Panc1 (cell line): ENCODE measurements at regions not wholly inside any gene's neighbourhood (a gene's known extent, or its start where the extent isn't known, plus 50 kb on each side); places are given as distances from the start of the nearest gene placed in this dataset.

Source experiments
- ATAC-seq: fragments of 200-7000 bp; cut with Tn5 transposase; 2 replicates; pipeline ENCODE4 v1.9.1; 2020; ENCODE audit warnings: mild to moderate bottlenecking, moderate library complexity
- BruUV-seq: library from RNA; stranded (reverse); fragments of 400-500 nt; replicated peaks from 2 replicates; lab custom pipeline; 2021; lab: Mats Ljungman, UMichigan
- CTCF ChIA-PET: fragments of 300-600 bp; sonication (Branson Sonifier 250); formaldehyde crosslinking; loops from one replicate; lab custom pipeline; 2022; ENCODE audit warnings: antibody characterized with exemption; lab: Charles Lee
- POLR2A ChIA-PET: fragments of 300-600 bp; sonication (Branson Sonifier 250); formaldehyde crosslinking; loops from one replicate; lab custom pipeline; 2022; ENCODE audit warnings: antibody characterized with exemption; lab: Charles Lee
- DNase-seq: peaks from one replicate; pipeline ENCODE4 v3.0.0-alpha.2; 2010; ENCODE audit warnings: low read depth, low spot score
- H3K27ac ChIP-seq: 2 replicates; pipeline ENCODE4 v1.5.1; 2011; ENCODE audit warnings: mild to moderate bottlenecking, low read length, inconsistent platforms
- H3K27me3 ChIP-seq: fragments of 200-500 bp; sonication (Bioruptor generic); 2 replicates; pipeline ENCODE4 v1.6.0; 2014; ENCODE audit warnings: low read length, inconsistent platforms; ENCODE audit not compliant: control insufficient read depth, insufficient read depth
- H3K36me3 ChIP-seq: fragments of 200-500 bp; sonication (Bioruptor generic); 2 replicates; pipeline ENCODE4 v1.5.1; 2014; ENCODE audit warnings: inconsistent platforms, mild to moderate bottlenecking, low read length, moderate library complexity; ENCODE audit not compliant: control insufficient read depth, insufficient read depth
- H3K4me1 ChIP-seq: 2 replicates; pipeline ENCODE4 v1.5.1; 2011; ENCODE audit warnings: inconsistent platforms, mild to moderate bottlenecking, low read length, moderate library complexity; ENCODE audit not compliant: control insufficient read depth, insufficient read depth
- H3K4me3 ChIP-seq, 2 experiments: 2 replicates each; pipeline ENCODE4 v1.5.1; 2011 to 2012; ENCODE audit warnings: low read depth in 2 of 2, low read length in 2 of 2, mild to moderate bottlenecking in 2 of 2, inconsistent platforms in 1 of 2, moderate library complexity in 1 of 2
- H3K9me3 ChIP-seq: fragments of 200-500 bp; sonication (Bioruptor generic); 2 replicates; pipeline ENCODE4 v1.5.1; 2014; ENCODE audit warnings: low read depth, mild to moderate bottlenecking, inconsistent platforms, low read length, moderate library complexity; ENCODE audit not compliant: control insufficient read depth, insufficient read depth
- CTCF ChIP-seq: fragments of 450-650 bp; IDR thresholded peaks from 2 replicates; pipeline ENCODE4 v1.5.1; 2017; ENCODE audit warnings: mild to moderate bottlenecking
- POLR2AphosphoS5 ChIP-seq: IDR thresholded peaks from 2 replicates; pipeline ENCODE4 v1.6.1; 2012; ENCODE audit warnings: mild to moderate bottlenecking, low read depth, low read length, moderate library complexity
- REST ChIP-seq, 2 experiments: IDR thresholded peaks; 2 replicates each; pipeline ENCODE4 v1.6.1; 2011 to 2012; ENCODE audit warnings: low read depth in 2 of 2, control low read depth in 1 of 2, low read length in 1 of 2, mild to moderate bottlenecking in 1 of 2, moderate library complexity in 1 of 2; ENCODE audit not compliant: insufficient read depth in 1 of 2
- SIN3A ChIP-seq: IDR thresholded peaks from 2 replicates; pipeline ENCODE4 v1.6.1; 2012; ENCODE audit warnings: low read depth, mild to moderate bottlenecking, low read length, moderate library complexity, borderline replicate concordance; ENCODE audit not compliant: insufficient read depth
- TCF7L2 ChIP-seq: IDR thresholded peaks from 2 replicates; pipeline ENCODE4 v1.6.1; 2011; ENCODE audit warnings: mild to moderate bottlenecking, low read depth, low read length, inconsistent platforms
- in situ Hi-C: cut with HindIII; loops from 2 replicates; pipeline ENCODE4 v1.10.0; 2016; ENCODE audit warnings: low sequenced_read_pairs, low pct_unique_long_range_greater_than_20kb
- intact Hi-C: fragments of 100-400 bp; cut with micrococcal nuclease; formaldehyde crosslinking; loops from one replicate; pipeline ENCODE4 v1.10.0; 2022; ENCODE audit not compliant: unreplicated experiment

GRCh38 chrX:34716302-34716701 is 59.2 kb upstream of the TMEM47 start:
- Histone ChIP-seq H3K27ac (no peak overlapping the region), H3K4me1 (no peaks in the 10 kb centered on the region), H3K36me3 (no peaks in the 10 kb centered on the region), H3K9me3 (no peaks in the 10 kb centered on the region), H3K4me3 (no peak overlapping the region), H3K27me3 (no peaks in the 10 kb centered on the region)
- no TSS peak for BruUV-seq
- ChIA-PET POLR2A (no interaction called here), CTCF (no interaction called here)
- intact Hi-C loops = no loop called here
- ATAC-seq (no peak), DNase-seq (no peak)
- TF ChIP-seq CTCF = no peak
- no peak for TF ChIP-seq SIN3A
- no peak for TF ChIP-seq TCF7L2
- no peak for TF ChIP-seq REST (IDR thresholded peaks at IDR 0.05; ENCODE audit: insufficient read depth in 1 of 2, low read depth in 2 of 2, low read length in 1 of 2)
- TF ChIP-seq POLR2AphosphoS5 = no peak
- in situ Hi-C loops = no loop called here

GRCh38 chrX:34734383-34734782 is 77.3 kb upstream of the TMEM47 start:
- ChIA-PET POLR2A (no interaction called here), CTCF (no interaction called here)
- Histone ChIP-seq H3K27ac (no peak overlapping the region), H3K36me3 (no peaks in the 10 kb centered on the region), H3K9me3 (no peaks in the 10 kb centered on the region), H3K4me1 (no peaks in the 10 kb centered on the region), H3K27me3 (no peaks in the 10 kb centered on the region), H3K4me3 (no peak overlapping the region)
- TF ChIP-seq SIN3A = no peak
- no peak for TF ChIP-seq TCF7L2
- TF ChIP-seq POLR2AphosphoS5 = no peak
- no peak for TF ChIP-seq CTCF
- TF ChIP-seq REST (IDR thresholded peaks at IDR 0.05; ENCODE audit: insufficient read depth in 1 of 2, low read depth in 2 of 2, low read length in 1 of 2) = no peak
- intact Hi-C loops = no loop called here
- DNase-seq (no peak), ATAC-seq (no peak)
- BruUV-seq = no TSS peak
- in situ Hi-C loops = no loop called here
